ENCODE measurements at regions not wholly inside any gene's neighbourhood (a gene's known extent, or its start where the extent isn't known, plus 50 kb on each side); places are given as distances from the start of the nearest gene placed in this dataset.
A peak's percentile ranks its signal among the peaks of the same experiment; 100 is the strongest.

- Mint-ChIP-seq H3K9me3 (peaks cover 0 to 4% (median 3%) of the 10 kb centered on the region in 3 donors), H3K27me3 (no peaks in the 10 kb centered on the region), H3K4me3 (no peak overlapping the region), H3K27ac (no peak overlapping the region), H3K4me1 (peaks cover 0 to 3% (median 0%) of the 10 kb centered on the region in 3 donors), H3K36me3 (no peaks in the 10 kb centered on the region)
Observed at GRCh38 chrX:66328950-66329596, 165.0 kb downstream of the HEPH start.

GRCh38 chrX:66360894-66361293, 196.8 kb downstream of the HEPH start:
- Mint-ChIP-seq H3K36me3 (no peaks in the 10 kb centered on the region), H3K9me3 (peaks cover 2 to 8% (median 3%) of the 10 kb centered on the region in 3 donors), H3K4me1 (no peaks in the 10 kb centered on the region), H3K4me3 (no peak overlapping the region), H3K27ac (peak overlapping the region in 1 of 3 donors; percentile 2), H3K27me3 (no peaks in the 10 kb centered on the region)

- Mint-ChIP-seq H3K4me1 (no peaks in the 10 kb centered on the region), H3K36me3 (no peaks in the 10 kb centered on the region), H3K9me3 (peaks cover 0 to 4% (median 0%) of the 10 kb centered on the region in 3 donors), H3K4me3 (no peak overlapping the region), H3K27ac (no peak overlapping the region), H3K27me3 (peaks cover 2% of the 10 kb centered on the region)
Observed at GRCh38 chrX:66384722-66385121, 220.7 kb downstream of the HEPH start.

GRCh38 chrX:66399273-66399672, 235.2 kb downstream of the HEPH start:
- peaks cover 0 to 8% (median 2%) of the 10 kb centered on the region in 3 donors for H3K4me1 Mint-ChIP-seq
- H3K36me3 Mint-ChIP-seq = no peaks in the 10 kb centered on the region
- no peak overlapping the region for H3K4me3 Mint-ChIP-seq
- H3K27ac Mint-ChIP-seq = no peak overlapping the region
- peaks cover 5 to 10% (median 5%) of the 10 kb centered on the region in 3 donors for H3K9me3 Mint-ChIP-seq
- peaks cover 4% of the 10 kb centered on the region for H3K27me3 Mint-ChIP-seq

- Mint-ChIP-seq H3K27me3 (peaks cover 13% of the 10 kb centered on the region), H3K36me3 (no peaks in the 10 kb centered on the region), H3K9me3 (peaks cover 0 to 3% (median 0%) of the 10 kb centered on the region in 3 donors), H3K27ac (no peak overlapping the region), H3K4me3 (no peak overlapping the region), H3K4me1 (peaks cover 0 to 8% (median 2%) of the 10 kb centered on the region in 3 donors)
Observed at GRCh38 chrX:66402165-66402564, 236.7 kb downstream of the EDA2R start.

GRCh38 chrX:66408507-66408906, 230.4 kb downstream of the EDA2R start:
- no peaks in the 10 kb centered on the region for H3K9me3 Mint-ChIP-seq
- peaks cover 9% of the 10 kb centered on the region for H3K27me3 Mint-ChIP-seq
- no peaks in the 10 kb centered on the region for H3K4me1 Mint-ChIP-seq
- H3K4me3 Mint-ChIP-seq = no peak overlapping the region
- H3K27ac Mint-ChIP-seq = no peak overlapping the region
- H3K36me3 Mint-ChIP-seq = no peaks in the 10 kb centered on the region

- H3K27ac Mint-ChIP-seq = no peak overlapping the region
- no peaks in the 10 kb centered on the region for H3K9me3 Mint-ChIP-seq
- no peaks in the 10 kb centered on the region for H3K4me1 Mint-ChIP-seq
- peaks cover 2% of the 10 kb centered on the region for H3K27me3 Mint-ChIP-seq
- H3K4me3 Mint-ChIP-seq = no peak overlapping the region
- H3K36me3 Mint-ChIP-seq = no peaks in the 10 kb centered on the region
Observed at GRCh38 chrX:66410806-66411205, 228.1 kb downstream of the EDA2R start.
